SKM-1 (cell line): ENCODE measurements at regions not wholly inside any gene's neighbourhood (a gene's known extent, or its start where the extent isn't known, plus 50 kb on each side); places are given as distances from the start of the nearest gene placed in this dataset.

Experiments
- DNase-seq: peaks from one replicate; lab custom pipeline; 2025; ENCODE audit not compliant: unreplicated experiment; lab: John Stamatoyannopoulos, UW

- no peak for DNase-seq
Observed at GRCh38 chr10:6305401-6306321, 102.9 kb downstream of the PFKFB3 start.

DNA sequence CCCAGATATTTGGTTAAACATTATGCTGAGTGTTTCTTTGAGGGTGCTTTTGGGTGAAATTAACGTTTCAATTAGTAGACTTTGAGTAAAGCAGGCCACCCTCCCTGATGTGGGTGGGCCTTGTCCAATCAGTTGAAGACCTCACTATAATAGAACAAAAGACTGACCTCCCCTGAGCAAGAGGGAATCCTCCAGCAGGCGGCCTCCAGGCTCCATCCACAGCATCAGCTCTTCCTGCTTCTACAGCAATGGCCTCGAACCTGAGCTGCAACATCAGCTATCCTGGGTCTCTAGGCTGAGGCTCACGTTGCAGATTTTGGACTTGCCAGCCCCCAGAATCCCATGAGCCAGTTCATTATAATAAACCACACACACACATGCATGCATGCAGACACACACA lies 104.2 kb downstream of the PFKFB3 start:
- no peak for DNase-seq

DNA sequence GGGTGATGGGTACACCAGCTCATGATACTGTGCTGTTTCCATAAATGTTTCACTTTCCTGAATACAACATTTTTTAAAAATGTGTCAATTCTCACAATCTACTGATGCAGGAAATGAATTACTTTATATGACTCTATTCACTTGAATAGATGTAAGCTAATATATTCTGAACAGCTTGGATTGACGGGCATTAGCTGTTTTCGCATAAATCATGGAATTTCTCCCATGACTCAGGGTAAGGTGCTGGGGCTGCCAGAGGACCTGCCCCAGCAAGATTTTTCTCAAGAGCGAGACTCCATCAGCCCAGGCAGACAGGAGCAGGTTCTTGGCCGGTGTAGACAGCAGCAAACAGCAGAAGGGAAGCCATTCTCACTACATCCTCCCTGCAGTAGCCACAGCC lies 107.1 kb downstream of the PFKFB3 start:
- no peak for DNase-seq

DNA sequence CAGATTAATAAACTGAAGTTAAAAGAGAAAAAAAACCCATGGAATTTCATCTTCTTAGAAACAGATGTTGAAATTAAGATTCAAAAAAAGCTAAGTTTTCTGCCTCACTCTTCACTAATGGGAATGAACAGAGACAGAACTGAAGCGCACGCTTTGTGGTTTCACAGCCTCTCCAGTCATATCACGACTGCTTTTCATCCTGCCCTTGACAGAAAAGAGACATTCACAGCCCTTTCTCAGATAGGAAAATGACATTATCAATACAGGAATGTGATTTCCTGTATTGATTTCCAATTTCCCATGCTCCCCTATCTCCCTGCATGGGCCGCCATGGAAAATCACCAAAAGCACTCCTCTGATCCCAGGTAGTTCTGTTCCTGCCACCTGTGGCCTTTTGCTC lies 108.2 kb downstream of the PFKFB3 start:
- DNase-seq: no peak

DNA sequence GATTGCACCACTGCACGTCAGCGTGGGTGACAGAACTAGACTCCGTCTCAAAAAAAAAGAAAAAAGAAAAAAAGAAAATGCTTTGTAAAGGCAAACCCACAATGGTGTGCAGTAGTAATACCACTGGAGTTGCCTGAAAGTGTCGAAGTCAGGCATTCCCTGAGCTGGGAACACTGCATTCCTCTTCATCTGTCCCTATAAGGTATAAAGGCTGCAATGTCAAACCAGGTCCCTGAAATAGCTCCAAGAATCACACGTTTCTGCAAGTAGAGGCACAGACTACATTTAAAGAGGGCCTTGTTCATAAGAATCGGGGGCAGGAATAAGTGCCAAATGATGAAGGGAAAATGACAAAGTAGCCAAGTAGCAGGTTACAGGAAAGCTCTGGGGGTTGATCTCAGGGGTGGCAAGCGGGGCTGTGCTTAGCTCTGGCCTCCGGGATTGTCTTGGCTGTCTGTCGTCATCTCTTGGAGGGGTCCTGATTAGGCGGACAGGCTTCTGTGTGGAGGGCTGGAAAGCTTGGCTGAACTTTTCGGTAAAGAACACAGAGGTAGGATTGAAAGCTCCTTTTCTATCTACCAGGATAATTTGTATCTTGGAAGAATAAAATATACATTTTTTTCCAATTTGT lies 109.1 kb downstream of the PFKFB3 start:
- DNase-seq: no peak

- DNase-seq: no peak
Observed at GRCh38 chr10:6312636-6313035, 109.9 kb downstream of the PFKFB3 start.

DNA sequence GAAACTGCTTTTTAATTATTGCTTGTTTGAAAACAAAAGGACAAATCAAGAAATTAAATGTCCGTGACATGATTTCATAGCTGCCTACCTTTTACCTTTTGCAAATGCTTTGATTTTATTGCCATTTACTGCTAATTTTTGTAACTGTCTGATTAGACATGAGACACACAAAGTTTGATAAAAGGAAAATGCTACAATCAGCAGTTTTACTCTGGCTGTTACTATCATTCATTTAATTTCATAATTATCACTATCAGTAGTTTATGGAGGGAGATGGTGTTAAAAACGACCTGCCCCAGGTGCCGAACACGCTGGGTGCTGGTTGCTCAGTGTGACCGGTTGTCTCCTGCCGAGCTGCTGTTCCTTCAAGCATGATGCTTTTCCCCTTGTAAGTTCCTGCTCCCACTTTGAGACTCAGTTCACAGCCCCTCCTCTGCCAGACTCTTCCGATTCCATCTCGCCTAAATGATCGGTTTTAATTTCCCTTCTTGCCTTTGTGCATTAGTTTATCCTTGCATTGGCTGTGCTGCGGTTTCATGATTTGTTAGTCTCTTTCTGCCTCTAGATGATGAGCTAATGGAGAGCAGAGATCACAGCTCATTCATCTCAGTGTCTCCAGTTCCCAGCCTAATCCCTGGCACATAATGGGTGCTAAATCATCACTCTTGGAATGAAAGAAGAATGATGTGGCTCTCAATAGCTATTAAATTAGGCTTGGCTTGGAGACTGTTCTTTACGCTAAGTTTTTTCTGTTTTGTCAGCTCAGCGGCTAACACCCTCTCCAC lies 110.6 kb downstream of the PFKFB3 start:
- no peak for DNase-seq

DNA sequence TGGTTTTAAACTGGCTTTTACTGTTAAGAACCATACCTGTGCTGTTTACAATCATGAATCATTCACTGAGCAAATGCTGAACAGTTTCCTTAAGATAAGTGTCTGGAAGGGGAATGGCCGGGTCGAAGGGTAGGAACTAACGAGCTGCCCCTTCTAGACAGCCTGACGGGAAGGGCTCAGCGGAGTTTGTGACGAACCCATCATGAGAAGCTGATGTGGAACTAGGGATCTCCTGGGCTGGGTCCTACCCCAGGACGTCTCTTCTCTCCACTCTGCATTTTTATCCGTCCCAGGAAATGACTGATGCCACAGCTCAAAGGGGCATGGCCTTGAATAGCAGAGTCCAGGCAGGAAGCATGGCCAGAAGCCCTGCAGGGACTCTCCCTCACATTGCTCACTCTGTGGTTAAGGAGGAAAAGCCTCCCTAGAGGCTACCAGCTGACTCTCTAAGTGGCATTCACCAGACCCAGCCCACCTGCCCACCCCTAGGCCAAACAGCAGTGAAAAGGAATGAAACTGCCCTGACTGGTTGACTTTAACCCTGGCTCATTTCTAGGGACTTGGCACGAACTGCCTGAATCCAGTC lies 112.0 kb downstream of the PFKFB3 start:
- no peak for DNase-seq

DNA sequence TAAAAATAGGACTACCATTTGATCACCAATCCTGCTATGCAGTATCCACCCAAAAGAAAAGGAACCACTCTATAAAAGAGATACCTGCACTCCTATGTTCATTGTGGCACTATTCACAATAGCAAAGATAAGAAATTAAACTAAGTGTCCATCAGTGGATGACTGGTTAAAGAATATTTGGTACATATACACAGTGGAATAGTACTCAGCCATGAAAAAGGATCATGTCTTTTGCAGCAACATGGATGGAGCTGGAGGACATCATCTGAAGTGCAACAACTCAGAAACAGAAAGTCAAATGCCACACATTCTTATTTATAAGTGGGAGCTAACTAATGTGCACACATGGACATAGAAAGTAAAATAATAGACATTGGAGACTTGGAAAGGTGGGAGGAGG lies 116.4 kb downstream of the PFKFB3 start:
- no peak for DNase-seq

DNA sequence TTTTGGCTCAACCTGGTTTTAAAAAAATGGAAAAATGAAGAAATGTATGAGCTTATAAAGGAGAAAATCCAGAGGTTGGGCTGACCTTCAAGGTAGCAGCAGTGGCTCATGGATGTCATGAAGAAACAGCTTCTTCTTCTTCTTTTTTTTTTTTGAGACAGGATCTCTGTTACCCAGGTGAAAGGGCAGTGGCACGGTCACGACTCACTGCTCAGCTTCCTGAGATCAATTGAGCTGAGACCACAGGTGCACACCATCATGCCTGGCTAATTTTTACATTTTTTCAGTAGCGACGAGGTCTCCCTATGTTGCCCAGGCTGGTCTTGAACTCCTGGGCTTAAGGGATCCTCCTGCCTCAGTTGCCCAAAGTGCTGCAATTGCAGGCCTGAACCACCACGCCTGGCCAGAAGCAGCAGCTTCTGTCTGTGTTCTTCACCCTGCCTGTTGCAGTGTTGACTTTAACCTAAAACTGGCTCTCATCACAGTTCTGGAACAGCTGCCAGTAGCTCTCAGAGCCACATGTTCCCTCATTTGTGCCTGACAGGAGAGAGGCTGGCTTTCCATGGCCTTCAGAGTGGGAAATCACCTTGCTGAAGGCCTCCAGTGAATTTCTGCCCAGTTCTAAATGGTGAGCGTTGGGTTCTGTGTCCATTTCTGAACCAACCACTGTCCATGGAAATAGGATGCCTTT lies 117.7 kb downstream of the PFKFB3 start:
- no peak for DNase-seq

GRCh38 chr10:6321880-6322279 lies 119.1 kb downstream of the PFKFB3 start:
- DNase-seq: no peak

GRCh38 chr10:6322805-6323204 lies 120.1 kb downstream of the PFKFB3 start:
- DNase-seq: no peak

DNA sequence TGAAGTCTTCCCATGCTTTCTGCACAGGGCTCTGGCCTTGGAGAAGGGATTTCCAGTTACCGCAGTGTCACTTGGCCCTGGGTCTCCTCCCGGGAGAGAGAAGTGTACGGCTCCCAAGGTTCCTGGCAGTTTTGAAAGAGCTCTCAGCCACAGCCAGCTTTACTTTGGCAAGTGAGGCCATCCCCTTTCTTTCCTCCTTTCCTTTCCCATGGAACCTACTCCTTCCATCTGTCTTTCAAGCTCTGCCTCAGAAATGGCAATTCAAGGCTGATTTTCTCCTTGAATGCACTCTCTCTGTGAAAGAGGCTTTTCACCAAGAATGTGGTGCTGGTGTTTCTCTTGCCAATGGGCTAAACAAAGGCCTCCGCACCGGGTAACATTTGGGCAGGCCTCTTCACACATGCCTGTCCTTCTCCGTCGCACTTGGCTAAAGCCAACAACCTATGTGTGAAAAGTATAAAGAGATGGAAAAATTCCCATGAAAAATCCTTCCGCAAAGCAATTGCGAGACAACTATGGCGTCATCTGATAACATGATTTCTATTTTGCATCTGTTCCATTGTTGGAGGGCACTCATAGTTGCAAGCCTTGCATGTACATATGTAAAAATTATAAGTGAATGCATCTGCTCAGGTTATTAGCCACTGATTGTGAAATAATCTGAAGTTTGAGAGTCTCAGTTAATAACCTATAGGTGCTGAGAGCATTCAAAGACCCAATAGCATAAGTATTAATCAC lies 125.4 kb downstream of the PFKFB3 start:
- DNase-seq: no peak

- DNase-seq: no peak
Observed at GRCh38 chr10:6328699-6329423, 126.1 kb downstream of the PFKFB3 start.

DNA sequence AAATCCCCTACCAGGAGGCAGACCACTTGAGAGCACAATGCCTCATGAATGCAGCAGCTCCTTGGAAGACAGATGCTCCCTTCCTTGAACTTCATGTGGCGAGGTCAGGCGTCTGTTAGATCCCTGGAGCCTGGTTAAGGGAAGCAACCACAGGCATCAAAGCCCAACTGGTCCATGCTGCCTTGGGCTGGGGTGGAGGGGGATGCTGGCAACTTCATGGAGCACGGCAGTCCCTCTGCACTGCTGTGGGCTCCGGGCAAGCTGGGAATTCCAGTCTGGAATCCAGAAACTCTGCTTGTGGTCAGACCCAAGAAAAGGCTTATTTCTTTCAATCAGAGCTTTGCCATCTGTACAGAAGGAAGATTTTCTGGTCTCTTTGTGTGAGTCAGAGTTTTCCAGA lies 130.4 kb downstream of the PFKFB3 start:
- DNase-seq: no peak

GRCh38 chr10:6333973-6334372 lies 131.2 kb downstream of the PFKFB3 start:
- no peak for DNase-seq

- DNase-seq: no peak
Observed at GRCh38 chr10:6336016-6336415, 133.3 kb downstream of the PFKFB3 start.

DNA sequence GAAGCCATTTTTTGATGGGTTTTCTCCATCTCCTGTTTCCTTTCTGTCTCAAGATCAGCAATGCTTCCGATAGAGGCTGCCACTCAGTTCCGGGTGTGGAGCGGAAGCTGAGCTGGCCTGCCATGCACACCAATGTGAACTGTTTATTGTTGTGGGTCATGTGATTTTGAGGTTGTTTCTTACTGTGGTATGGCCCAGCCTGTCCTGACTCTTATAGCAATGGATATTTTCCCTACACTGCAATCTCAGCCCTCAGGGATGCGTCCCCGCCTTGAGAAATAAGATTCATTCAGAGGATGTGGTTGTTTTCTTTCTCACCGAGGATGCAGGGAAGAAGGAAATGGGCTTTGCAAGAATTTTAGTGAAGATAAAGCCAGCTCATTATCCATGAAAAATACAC lies 134.7 kb downstream of the PFKFB3 start:
- no peak for DNase-seq

DNA sequence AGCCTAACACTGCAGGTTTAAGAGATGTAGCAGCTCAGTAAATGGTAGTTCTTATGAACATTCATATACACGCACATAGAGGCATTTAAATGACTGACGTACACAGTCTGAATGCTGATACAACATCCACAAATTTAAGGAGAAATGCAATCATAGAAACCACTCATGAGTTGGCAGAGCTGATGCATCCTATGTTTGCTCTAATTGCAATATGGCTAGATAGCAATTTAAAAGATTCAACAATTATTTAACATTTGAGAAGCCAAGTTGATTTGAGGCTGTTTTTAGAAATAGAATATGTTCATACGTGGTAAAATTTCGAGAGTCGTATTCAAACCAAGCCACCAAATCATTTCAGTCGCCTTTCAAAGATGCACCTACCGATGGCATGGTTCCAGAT lies 135.6 kb downstream of the PFKFB3 start:
- DNase-seq: no peak
